ENCODE measurements at regions not wholly inside any gene's neighbourhood (a gene's known extent, or its start where the extent isn't known, plus 50 kb on each side); places are given as distances from the start of the nearest gene placed in this dataset.

GRCh38 chr9:81242866-81243265 is 446.5 kb downstream of the TLE1 start:
- no peak for DNase-seq

- DNase-seq: no peak
Observed at GRCh38 chr9:81239388-81239787, 450.0 kb downstream of the TLE1 start.

GRCh38 chr9:81237565-81238231 is 451.6 kb downstream of the TLE1 start:
- DNase-seq: no peak

- no peak for DNase-seq
Observed at GRCh38 chr9:81234924-81235610, 454.3 kb downstream of the TLE1 start.

GRCh38 chr9:81231011-81231410 is 458.3 kb downstream of the TLE1 start:
- DNase-seq: no peak

GRCh38 chr9:81227507-81228245 is 461.7 kb downstream of the TLE1 start:
- DNase-seq: no peak

GRCh38 chr9:81225596-81225995 is 463.8 kb downstream of the TLE1 start:
- no peak for DNase-seq

GRCh38 chr9:81224166-81225081 is 464.9 kb downstream of the TLE1 start:
- no peak for DNase-seq

- no peak for DNase-seq
Observed at GRCh38 chr9:81214975-81215374, 474.4 kb downstream of the TLE1 start.

- DNase-seq: no peak
Observed at GRCh38 chr9:81213456-81213855, 475.9 kb downstream of the TLE1 start.

GRCh38 chr9:81211741-81212140 is 477.6 kb downstream of the TLE1 start:
- no peak for DNase-seq

- DNase-seq: no peak
Observed at GRCh38 chr9:81207651-81208050, 481.7 kb downstream of the TLE1 start.

GRCh38 chr9:81202292-81202691 is 487.1 kb downstream of the TLE1 start:
- no peak for DNase-seq

- DNase-seq: no peak
Observed at GRCh38 chr9:81195206-81195605, 494.1 kb downstream of the TLE1 start.

- DNase-seq: no peak
Observed at GRCh38 chr9:81193362-81194339, 495.7 kb downstream of the TLE1 start.

GRCh38 chr9:81191222-81191621 is 498.1 kb downstream of the TLE1 start:
- DNase-seq: no peak

- DNase-seq: no peak
Observed at GRCh38 chr9:81190659-81191058, 498.7 kb downstream of the TLE1 start.

GRCh38 chr9:81183761-81184160 is 505.6 kb downstream of the TLE1 start:
- no peak for DNase-seq

- DNase-seq: no peak
Observed at GRCh38 chr9:81182431-81182830, 506.9 kb downstream of the TLE1 start.

- DNase-seq: no peak
Observed at GRCh38 chr9:81174023-81174422, 515.3 kb downstream of the TLE1 start.

- DNase-seq: no peak
Observed at GRCh38 chr9:81171689-81172088, 517.7 kb downstream of the TLE1 start.

GRCh38 chr9:81162361-81162760 is 527.0 kb downstream of the TLE1 start:
- DNase-seq: no peak
